NOMO-1 treated with dmso at 0.1 percent for 144 hours (cell line): ENCODE measurements at regions not wholly inside any gene's neighbourhood (a gene's known extent, or its start where the extent isn't known, plus 50 kb on each side); places are given as distances from the start of the nearest gene placed in this dataset.

Experiments
- DNase-seq: peaks from one replicate; lab custom pipeline; 2025; ENCODE audit not compliant: unreplicated experiment; lab: John Stamatoyannopoulos, UW

DNA sequence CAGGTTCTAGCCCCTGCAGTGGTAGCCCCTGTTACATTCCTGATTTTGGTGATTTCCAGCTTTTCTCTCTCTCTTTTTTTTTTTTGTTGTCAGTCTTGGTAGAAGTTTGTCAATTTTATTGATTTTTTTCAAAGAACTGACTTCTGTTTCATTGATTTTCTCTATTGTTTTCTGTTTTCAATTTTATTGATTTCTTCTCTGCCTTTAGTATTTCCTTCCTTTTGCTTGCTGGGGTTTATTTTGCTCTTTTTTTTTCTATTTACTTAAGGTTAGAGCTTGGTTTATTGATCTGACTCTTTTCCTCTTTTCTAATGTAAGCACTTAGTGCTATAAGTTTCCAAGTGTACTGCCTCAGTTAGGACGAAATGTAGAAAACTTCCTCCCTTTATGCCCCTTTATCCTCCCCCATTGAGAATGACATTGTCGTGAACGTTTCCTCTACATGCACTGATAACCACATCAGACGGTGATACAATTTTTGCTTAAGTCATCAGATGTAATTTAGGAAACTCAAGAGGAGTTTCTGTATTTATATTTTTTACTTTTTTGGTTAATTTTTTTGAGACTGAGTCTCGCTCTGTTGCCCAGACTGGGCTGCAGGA, 81.1 kb upstream of the HS6ST1 start:
- DNase-seq = no peak

DNA sequence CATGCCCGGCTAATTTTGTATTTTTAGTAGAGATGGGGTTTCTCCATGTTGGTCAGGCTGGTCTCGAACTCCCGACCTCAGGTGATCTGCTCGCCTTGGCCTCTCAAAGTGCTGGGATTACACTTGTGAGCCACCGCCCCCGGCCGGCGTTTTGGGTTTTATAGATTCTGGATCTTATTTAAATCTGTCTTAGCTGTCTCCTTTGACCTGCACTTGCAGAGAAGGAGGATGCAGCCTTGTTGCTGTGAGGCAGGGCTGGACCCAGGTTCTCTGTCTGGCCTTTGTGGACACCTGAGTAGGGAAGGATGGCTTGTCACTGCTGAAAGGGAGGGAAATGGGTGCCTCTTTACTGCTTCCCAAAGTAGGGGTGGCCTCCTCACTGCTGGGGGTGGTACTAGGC, 83.0 kb upstream of the HS6ST1 start:
- DNase-seq = no peak

DNA sequence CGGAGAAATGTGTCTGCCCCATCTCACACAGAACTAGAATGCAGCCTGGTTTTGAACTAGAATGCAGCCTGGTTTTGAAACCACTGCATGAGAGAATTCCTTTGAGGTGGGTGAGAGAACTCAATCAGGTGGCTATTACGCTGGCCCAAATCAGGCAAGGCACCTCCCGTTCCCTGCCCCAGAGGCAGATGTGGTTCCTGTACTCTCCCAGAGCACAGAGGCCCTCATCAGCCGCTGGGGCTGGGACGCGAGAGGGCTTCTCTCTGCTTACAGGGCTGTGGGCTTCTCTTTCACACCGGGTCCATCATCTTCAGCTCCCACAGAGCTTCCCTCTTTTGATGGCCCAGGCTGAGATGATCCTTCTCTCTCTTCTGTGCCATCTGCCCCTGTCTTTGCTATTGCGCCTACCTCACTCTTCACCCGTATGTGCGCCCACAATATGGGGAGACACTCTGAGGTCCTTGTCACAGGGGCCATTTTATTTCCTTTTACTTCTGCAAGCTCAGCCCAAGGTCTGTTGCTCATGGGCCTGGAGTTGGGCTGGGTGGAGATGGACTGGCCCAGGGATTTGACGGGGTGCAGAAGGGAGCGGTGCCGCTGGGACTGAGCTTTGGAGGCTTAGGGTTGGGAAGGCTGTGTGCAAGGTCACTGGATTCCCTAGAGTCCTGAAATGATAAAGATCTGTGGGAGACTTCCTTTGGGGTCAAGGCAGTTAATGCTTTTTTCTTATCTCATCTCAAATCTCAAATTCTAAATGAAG, 84.4 kb upstream of the HS6ST1 start:
- no peak for DNase-seq

DNA sequence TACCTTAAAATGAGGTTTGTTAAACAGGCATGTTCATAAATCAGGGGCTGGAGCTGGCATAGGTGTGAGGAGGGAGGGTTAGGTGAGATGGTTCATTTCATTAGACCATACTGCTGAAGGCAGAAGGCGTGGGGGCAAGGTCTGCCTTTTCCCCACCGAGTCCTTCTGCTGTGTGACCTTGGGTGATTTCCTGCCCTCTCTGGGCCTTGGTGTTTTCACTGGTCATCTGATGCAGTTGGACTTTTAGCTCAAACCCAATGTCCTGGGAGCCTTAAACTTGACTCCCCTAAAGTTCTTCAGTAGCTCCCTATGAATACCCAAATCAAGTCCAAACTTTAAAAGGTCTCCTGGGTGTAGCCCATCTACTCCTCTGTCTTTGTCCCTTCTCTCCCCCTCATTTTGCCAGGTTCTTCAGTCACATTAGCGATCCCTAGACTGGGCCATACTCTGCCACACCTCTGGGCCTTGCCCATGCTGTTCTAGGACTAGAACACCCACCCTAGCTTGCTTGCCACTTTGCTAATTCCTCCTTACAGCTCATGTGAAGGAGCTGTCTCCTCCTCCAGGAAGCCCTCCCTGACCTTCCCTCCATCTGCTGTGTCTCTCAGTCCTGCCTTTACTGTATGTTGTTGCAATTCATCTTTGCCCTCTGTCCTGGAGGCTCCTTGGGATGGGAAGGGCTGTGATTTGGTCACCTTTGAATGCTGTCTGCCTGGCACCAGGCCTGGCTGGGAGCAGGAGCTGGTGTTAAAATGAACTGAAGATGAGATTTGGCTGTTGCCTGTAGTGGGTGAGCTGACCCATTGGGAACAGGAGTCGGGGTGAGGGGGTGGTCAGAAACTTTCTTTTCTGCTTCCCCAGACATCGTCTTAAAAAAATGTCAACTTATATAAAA, 85.4 kb upstream of the HS6ST1 start:
- no peak for DNase-seq

DNA sequence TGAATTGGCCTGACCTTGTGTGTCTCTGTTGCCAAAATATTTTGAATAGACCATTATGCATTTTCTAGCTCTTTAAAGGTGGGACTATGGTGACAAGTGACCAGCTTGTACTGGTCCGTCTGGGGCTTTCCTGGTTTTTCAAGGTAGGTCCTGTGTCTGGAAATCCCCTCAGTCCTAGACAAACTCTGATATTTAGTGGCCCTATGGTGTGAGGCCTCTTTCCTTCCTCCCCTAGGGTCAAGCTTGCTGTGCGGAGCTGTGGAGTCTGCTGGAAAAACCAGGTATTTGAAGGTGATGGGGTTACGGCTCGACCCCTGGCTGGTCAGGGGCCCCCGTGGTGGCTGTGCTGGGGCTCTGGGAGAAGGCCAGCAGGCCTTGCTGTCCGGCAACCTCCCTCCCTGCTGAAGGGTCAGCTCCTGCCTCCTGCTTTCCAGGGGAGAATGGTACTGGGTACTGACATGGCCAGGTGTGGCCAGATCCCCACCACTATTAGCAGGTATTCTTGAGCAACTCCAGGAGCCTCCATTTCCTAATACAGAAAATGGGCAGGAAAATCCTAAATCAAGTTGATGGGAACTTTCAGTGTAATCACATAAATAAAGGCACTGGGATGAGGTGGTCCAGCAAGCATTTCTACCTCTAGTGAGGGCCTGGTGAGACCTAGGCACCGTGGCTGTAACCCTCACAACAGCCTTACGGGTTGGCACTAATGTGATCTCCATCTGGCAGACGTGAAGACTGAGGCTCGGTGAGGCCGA, 86.2 kb upstream of the HS6ST1 start:
- DNase-seq = no peak

DNA sequence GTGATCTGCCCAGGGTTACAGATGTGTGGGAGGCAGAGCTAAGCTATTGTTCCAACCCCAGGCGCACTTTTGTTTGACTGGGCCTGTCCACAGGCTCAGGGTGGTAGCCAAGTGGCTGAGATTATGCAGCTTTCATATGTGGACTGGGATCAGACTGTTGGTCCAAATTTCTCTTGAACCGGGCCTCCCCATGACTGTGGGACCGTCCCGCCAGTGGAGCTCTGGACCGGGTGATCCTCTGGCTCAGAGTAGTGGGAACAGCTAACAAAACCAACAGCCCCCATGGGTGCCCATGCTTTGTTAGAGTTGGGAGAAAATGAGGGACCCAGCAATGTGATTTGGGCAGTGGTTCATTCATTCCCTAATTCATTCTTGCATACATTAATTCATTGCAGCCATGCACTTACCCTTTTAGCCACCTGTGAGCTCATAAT, 86.8 kb upstream of the HS6ST1 start:
- no peak for DNase-seq

DNA sequence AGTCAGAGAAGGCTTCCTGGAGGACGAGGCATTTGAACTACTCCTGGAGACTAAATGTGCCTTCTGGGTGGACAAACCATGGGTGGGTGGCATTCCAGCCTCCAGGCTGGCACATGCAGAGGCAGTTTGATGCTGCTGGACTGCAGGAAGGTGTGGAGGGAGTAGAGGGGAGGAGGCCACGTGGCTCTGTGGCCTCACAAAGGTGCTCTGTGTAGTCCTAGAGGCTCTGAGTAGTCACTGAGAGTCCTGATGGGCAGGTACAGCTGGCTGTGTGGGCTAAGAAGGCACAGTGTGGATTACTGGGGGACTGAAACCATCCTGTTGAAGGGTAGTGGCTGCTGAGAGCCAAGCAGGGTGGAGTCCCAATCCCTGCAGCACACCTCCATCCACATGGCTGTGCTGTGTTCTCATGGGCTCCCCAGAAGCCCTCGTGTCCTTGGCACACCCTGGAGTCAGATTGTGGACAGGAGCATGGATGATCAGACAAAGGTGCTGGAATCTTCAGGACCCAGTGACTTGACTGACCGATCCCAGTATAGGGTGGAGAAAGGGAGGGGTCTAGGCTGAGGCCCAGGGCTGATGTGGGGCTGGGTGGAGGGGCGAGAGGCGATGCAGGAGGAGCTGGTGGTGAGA, 87.4 kb upstream of the HS6ST1 start:
- DNase-seq = no peak

DNA sequence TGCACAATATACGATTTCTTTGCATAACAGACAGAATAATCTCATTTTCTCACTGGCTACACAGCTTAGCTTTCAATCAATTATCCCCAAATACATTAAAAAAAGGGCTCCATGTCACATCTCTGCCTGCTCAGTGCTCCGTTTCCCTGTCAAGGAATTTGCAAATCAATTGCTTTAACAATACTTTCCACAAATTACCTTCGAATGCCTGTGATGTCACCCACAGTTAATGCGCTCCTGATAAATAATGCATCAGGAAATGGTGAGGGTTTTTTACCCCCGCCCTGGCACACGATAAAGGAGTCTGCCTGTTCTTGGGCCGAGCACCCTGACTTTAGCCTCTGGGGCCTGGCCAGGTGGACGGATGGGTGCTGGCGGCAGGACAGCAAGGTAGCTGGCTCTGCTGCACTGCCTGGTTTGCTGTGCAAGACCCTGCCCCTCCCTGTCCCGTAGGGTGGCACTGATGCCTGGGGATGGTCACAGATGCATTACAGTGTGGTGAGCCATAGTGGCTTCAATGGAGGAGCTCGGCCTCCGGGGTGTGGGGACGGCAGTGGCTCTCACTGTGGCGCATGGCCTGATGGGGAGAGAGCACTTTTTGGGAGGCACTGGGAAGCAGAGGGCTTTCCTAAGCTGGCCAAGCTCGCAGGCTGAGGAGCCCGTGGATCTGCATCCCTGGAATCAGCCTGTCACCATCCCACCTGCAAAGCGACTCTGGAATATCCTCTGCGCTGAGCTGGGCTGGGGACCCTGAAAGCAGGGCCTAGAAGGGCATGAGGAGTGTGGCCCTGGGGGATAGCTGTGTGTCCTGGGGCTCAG, 88.3 kb upstream of the HS6ST1 start:
- DNase-seq = no peak

DNA sequence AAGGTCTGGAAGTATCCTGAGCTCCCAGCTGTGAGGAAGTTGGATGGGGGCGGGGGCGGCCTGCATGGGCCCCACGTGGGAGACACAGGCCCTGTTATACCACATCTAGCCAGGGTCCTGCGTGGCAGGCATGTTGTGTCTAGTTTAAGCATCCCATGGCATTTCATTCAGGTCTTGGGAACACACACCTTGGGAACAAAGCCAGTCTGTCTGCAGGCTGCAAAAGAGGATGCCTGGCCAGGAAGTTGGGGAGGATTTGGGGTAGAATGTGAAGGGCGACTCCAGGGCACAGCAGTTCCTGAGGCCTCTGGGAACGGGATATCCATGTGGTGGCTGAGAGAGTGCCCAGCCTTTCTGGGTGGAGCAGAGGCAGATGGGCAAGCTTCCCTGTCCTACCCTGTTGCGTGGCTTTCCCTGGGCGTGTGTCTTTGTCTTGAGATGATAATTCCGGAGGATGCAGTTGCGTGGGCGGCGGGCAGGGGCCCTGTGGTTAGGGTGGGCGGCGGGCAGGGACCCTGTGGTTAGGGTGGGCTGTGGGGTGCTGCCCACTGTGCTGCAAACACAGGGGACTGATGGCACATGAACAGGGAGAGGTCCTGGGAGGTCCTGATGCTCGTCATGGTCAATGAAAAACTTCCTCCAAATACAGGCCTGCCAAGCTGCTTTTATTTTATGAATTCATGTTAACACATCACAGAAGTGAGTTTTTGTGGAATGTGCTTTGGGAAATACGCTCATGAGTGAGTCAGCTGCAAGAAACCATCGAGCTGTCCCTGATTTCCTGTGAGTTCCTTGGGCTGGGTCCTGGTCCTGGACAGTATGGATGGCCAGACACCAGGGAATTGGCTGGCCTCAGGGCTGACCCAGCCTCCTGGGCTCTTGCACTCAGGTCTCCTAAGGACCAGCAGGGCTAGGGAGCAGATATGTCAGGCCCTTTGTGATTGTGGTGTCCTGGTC, 90.0 kb upstream of the HS6ST1 start:
- DNase-seq = no peak

DNA sequence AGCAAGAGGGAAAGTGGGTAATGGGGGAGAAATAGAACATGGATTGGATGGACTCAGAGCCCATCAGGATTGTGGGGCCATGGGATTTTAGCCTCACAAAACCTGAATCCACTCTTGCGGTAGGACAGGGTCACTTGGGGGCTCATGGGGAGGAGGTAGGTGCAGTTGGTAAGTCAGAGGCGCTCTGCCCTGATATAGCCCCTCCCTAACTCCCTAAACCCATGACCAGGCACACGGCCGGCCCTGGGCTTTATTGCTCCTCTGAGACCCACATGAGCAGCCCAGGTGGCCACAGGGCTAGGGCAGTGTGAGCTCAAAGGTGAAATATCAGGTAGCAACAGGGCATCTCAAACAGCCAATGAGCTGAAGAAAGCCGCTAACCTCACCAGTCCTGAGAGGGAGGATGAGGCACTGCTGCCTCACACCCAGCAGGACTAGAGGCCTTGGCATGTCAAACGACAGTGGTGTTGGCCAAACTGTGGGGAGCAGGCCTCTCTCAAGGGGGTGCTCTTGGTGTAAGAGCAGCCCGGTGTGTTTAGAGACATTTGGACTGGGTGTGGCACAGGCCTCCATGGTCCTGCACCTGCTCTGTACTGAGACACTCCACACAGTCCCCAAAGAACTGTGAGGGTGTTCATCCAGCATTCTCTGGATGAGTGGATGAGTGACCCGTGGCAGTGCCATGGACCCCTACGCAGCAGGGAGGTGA, 90.8 kb upstream of the HS6ST1 start:
- no peak for DNase-seq

DNA sequence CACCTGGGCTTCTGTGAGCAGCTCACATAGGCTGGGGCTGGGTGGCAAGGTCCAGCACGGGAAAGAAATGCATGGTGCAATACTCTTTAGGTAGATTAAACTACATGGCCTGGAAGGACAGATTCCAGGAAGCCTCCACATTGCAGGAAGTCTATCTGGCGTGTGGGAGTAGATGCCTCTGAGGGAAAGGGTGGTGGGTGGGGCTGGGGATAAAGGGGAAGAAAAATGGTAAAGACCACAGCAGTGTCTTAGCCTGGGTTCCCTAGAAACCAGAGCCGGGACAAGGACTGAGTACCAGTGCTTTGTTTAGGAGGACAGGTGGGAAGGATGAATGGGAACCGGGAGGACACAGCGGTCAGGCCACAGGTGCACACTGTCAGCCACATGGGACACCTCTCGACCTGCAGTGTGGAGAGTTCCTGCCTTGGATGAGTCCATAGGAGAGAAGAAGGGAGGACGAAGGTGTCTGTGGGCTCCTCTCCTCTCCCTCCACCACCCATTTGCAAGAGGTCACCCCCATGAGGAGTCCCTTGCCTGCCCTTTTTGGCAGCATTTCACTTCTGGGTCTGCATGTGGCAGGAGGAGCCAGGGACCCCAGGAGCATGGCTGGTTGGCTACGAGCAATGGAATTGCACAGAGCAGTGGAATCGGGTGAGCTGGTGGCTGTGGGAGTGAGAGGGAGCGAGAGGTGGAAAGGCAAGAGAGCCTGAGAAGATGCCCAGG, 91.5 kb upstream of the HS6ST1 start:
- DNase-seq = no peak

DNA sequence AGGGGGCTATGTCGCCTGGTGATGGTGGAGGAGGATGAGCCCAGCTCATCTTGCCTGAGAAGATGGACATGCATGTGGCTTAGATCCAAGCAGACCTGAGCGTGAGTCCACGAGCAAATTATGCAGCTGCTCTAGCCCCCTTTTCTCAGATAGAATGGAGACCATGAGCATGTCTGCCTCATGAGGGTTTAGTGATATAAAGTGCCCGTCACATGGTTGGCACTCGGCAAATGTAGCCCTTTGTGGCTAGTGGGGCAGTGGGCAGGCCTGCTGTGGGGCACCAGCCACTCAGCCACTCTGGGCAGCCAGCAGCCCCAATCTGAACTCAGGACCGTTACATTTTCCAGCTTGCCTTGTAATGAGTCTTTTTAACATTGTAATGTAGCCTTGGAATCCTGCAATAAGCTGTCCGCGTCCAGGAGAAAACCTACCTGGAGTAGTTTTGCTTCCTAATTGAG, 92.1 kb upstream of the HS6ST1 start:
- no peak for DNase-seq

DNA sequence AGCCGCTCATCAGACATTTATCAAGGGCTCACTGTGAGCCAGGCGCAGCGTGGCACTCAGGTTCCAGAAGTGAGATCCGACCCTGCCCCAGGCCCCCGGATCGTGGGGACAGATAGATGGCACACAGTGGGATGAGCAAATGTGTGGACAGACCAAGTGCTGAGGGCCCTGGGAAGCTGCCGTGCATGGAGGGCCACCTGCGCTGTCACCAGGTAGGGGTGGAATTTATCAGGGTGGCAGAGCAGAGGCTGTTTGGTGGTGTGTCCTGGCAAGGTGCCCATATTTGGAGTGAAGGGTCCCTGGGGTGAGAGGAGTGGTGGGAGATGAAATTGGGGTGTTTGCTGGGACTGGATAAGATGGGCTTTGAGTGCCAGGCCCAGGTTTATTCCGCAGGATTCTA, 92.8 kb upstream of the HS6ST1 start:
- DNase-seq = no peak

DNA sequence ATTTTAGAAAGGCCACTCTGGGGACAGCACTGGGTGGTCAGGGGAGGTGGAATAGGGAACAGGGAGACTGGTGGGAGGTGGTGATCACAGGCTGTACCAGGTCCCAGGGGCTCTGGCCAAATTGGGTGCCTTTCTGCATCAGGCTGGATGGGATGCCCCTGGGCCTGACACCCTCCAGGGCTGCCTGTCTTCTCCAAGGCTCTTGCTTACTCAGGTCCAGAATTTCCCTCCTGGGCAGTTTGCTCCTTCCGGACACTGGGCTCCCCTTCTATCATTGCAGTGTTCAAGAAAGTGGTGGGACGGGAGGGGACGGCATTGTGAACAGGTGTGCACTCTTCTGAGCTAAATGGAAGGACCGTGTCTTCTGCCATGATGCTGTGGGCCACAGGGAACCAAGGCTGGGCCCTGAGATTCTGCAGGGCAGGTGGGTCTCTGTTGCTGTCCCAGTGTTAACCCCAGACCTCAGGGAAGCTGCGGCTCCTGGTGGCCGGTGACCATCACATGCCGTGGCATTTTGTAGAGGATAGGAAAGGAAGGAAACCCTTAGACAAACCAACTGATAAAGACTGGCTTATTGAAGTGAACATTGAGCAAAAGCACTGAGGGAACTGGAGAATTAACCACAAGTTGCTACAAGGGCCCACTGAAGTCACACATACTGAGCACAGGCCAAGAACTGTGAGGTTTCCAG, 93.7 kb upstream of the HS6ST1 start:
- no peak for DNase-seq

DNA sequence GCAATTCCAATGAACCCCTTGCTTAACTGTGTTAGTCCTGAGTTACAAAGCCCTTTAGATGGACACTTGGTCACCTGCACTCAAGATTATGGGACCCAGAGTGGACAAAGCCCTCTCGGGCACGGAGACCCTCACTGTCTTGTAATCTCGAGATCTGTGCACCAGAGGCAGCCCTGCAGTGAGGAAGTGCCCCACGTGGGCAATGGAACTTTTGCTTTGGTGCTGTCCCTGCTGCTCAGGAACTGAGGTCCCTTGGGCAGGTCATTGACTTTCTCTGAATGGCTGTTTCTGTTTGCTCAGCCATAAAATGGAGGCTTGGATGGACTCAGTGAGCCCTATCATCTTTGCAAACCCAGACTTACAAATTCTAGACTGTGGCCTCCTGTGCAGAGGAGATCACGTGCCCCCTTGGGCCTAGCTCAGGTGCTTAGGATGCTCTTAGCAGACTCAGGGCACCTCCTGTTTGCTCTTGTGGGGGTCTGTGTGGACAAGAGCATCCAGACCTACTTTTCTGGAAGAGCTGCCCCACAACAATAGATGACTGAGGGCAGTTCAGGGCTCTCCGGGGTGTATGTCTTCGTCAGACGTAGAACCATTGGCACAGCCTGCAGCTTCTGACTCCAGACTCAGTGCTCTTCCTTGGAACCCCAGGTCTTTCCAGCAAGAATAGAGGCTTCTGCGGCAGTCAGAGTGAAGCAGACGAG, 94.5 kb upstream of the HS6ST1 start:
- DNase-seq = no peak

DNA sequence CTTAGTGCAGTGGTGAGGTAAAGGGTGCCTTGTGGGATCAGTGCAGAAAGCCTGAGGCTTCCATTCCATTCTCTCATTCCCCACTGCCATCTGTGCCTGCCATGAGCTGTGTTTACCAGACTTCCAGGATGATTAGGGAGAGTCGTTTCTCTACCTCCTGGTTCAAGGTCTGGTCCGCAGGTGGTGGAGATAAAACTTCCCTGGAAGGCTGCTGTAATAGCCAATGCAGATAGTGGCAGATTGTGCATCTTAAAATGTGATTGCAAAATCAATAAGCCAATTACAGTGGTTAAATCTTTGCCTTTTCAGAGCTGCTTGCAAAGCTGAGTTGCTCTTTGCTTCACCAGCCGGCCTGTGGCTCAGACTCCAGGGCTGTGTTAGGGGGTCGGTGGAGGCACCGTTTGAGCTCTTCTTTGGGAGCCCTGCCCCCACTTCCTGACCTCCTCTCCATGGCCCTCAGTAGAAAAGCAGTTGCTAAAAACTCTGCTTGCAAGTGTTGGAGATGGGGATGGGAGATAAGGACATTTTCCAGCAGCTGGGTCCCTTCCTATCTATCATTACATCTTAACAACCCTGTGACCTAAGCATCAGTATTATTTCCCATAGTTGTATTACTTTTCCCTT, 95.2 kb upstream of the HS6ST1 start:
- DNase-seq = no peak
